ENCODE measurements at regions not wholly inside any gene's neighbourhood (a gene's known extent, or its start where the extent isn't known, plus 50 kb on each side); places are given as distances from the start of the nearest gene placed in this dataset.
A peak's percentile ranks its signal among the peaks of the same experiment; 100 is the strongest.

- DNase-seq (ENCODE audit: low read depth, low spot score) (no peak), FAIRE-seq (no peak)
- no peak overlapping the region for H2AFZ ChIP-seq (ENCODE audit: control insufficient read depth, low read length)
- no peaks in the 10 kb centered on the region for H4K20me1 ChIP-seq (ENCODE audit: control insufficient read depth, extremely low read depth, insufficient read depth, low read length)
- H3K9me1 ChIP-seq (ENCODE audit: control insufficient read depth, extremely low read depth, insufficient read depth, low read length) = no peaks in the 10 kb centered on the region
- H3K27ac ChIP-seq (ENCODE audit: control insufficient read depth, insufficient read depth, low read length) = no peak overlapping the region
- TF ChIP-seq CTCF (optimal IDR thresholded peaks at IDR 0.05 in 1 of 3, IDR thresholded peaks at IDR 0.05 in 1 of 3, conservative IDR thresholded peaks at IDR 0.05 in 1 of 3; ENCODE audit: extremely low read depth in 1 of 3, insufficient read depth in 2 of 3, low read length in 3 of 3) (no peak), EZH2 (IDR thresholded peaks at IDR 0.05; ENCODE audit: low read length) (no peak)
- dilution Hi-C loops (cut with MboI; ENCODE audit: extremely low pct_ligation_motif_present, low sequenced_read_pairs) = no loop called here
- H3K36me3 ChIP-seq (ENCODE audit: control insufficient read depth in 2 of 2, extremely low read depth in 1 of 2, insufficient read depth in 2 of 2, low read length in 2 of 2) = no peaks in the 10 kb centered on the region
- no peak overlapping the region for H3K4me3 ChIP-seq (ENCODE audit: control insufficient read depth in 2 of 3, extremely low read depth in 1 of 3, insufficient read depth in 2 of 3, low read depth in 1 of 3, low read length in 3 of 3)
- H3K9ac ChIP-seq (ENCODE audit: control insufficient read depth, extremely low read depth, insufficient read depth, low read length) = no peak overlapping the region
- H3K9me3 ChIP-seq (ENCODE audit: control insufficient read depth, low read depth, low read length) = no peaks in the 10 kb centered on the region
- H3K27me3 ChIP-seq (ENCODE audit: control insufficient read depth, extremely low read depth, insufficient read depth, low read length) = peaks cover 19% of the 10 kb centered on the region
- H3K4me1 ChIP-seq (ENCODE audit: control insufficient read depth, extremely low read depth, insufficient read depth, low read length) = peaks cover 10% of the 10 kb centered on the region
- H3K79me2 ChIP-seq (ENCODE audit: control insufficient read depth, insufficient read depth, low read length) = no peaks in the 10 kb centered on the region
- no peak overlapping the region for H3K4me2 ChIP-seq (ENCODE audit: control insufficient read depth, extremely low read depth, insufficient read depth, low read depth, low read length)
Observed at GRCh38 chr6:156391977-156392376, 385.2 kb upstream of the ARID1B start.

GRCh38 chr6:156391061-156391672 lies 386.0 kb upstream of the ARID1B start:
- Histone ChIP-seq H3K36me3 (ENCODE audit: control insufficient read depth in 2 of 2, extremely low read depth in 1 of 2, insufficient read depth in 2 of 2, low read length in 2 of 2) (no peaks in the 10 kb centered on the region), H3K9me1 (ENCODE audit: control insufficient read depth, extremely low read depth, insufficient read depth, low read length) (no peaks in the 10 kb centered on the region), H3K4me1 (ENCODE audit: control insufficient read depth, extremely low read depth, insufficient read depth, low read length) (peaks cover 10% of the 10 kb centered on the region), H3K9me3 (ENCODE audit: control insufficient read depth, low read depth, low read length) (no peaks in the 10 kb centered on the region), H3K9ac (ENCODE audit: control insufficient read depth, extremely low read depth, insufficient read depth, low read length) (no peak overlapping the region), H3K27ac (ENCODE audit: control insufficient read depth, insufficient read depth, low read length) (no peak overlapping the region), H4K20me1 (ENCODE audit: control insufficient read depth, extremely low read depth, insufficient read depth, low read length) (no peaks in the 10 kb centered on the region), H2AFZ (ENCODE audit: control insufficient read depth, low read length) (no peak overlapping the region), H3K79me2 (ENCODE audit: control insufficient read depth, insufficient read depth, low read length) (no peaks in the 10 kb centered on the region), H3K4me2 (ENCODE audit: control insufficient read depth, extremely low read depth, insufficient read depth, low read depth, low read length) (peak overlapping the region; percentile 12), H3K27me3 (ENCODE audit: control insufficient read depth, extremely low read depth, insufficient read depth, low read length) (peaks cover 14% of the 10 kb centered on the region), H3K4me3 (ENCODE audit: control insufficient read depth in 2 of 3, extremely low read depth in 1 of 3, insufficient read depth in 2 of 3, low read depth in 1 of 3, low read length in 3 of 3) (no peak overlapping the region)
- dilution Hi-C loops (cut with MboI; ENCODE audit: extremely low pct_ligation_motif_present, low sequenced_read_pairs) = no loop called here
- DNase-seq (ENCODE audit: low read depth, low spot score) (no peak), FAIRE-seq (no peak)
- TF ChIP-seq CTCF (optimal IDR thresholded peaks at IDR 0.05 in 1 of 3, IDR thresholded peaks at IDR 0.05 in 1 of 3, conservative IDR thresholded peaks at IDR 0.05 in 1 of 3; ENCODE audit: extremely low read depth in 1 of 3, insufficient read depth in 2 of 3, low read length in 3 of 3) (no peak), EZH2 (IDR thresholded peaks at IDR 0.05; ENCODE audit: low read length) (no peak)

Data from keratinocyte (primary cell).